Stimulated activated naive B cell treated with anti-CD40 and anti-IgM and Interleukin-4, amounts not matched to agents 10 μg/mL and 1 μg/mL and 100 μg/mL, for 72 hours (primary cell): ENCODE measurements at regions not wholly inside any gene's neighbourhood (a gene's known extent, or its start where the extent isn't known, plus 50 kb on each side); places are given as distances from the start of the nearest gene placed in this dataset.
"Not testable (repeated sequence)": the region's sequence is repeated elsewhere in the genome, so short reads cannot be mapped to it uniquely, and the experiment has no call there.

Experiments
- ATAC-seq, 2 donors: fragments of 150-1000 bp; cut with Tn5 transposase; replicated peaks; 2 replicates each; pipeline ENCODE4 v1.10.0; 2021; ENCODE audit warnings: moderate library complexity in 1 of 2
- DNase-seq: peaks from one replicate; pipeline ENCODE4 v3.0.0; 2021
- H3K27ac Mint-ChIP-seq: one replicate; pipeline ENCODE4 v1.8.0; 2022; ENCODE audit warnings: mild to moderate bottlenecking, mixed read lengths
- H3K27me3 Mint-ChIP-seq, 2 donors: one replicate each; pipeline ENCODE4 v1.8.0; 2022; ENCODE audit warnings: mixed read lengths in 2 of 2
- H3K36me3 Mint-ChIP-seq, 2 donors: one replicate each; pipeline ENCODE4 v1.8.0; 2022; ENCODE audit warnings: mixed read lengths in 2 of 2, mild to moderate bottlenecking in 1 of 2
- H3K4me1 Mint-ChIP-seq, 2 donors: one replicate each; pipeline ENCODE4 v1.8.0; 2022; ENCODE audit warnings: mixed read lengths in 2 of 2, mild to moderate bottlenecking in 1 of 2
- H3K4me3 Mint-ChIP-seq, 2 donors: one replicate each; pipeline ENCODE4 v1.8.0; 2022; ENCODE audit warnings: mild to moderate bottlenecking in 2 of 2, mixed read lengths in 2 of 2, moderate library complexity in 1 of 2
- H3K9me3 Mint-ChIP-seq, 2 donors: one replicate each; pipeline ENCODE4 v1.8.0; 2022; ENCODE audit warnings: mixed read lengths in 2 of 2, mild to moderate bottlenecking in 1 of 2

DNA sequence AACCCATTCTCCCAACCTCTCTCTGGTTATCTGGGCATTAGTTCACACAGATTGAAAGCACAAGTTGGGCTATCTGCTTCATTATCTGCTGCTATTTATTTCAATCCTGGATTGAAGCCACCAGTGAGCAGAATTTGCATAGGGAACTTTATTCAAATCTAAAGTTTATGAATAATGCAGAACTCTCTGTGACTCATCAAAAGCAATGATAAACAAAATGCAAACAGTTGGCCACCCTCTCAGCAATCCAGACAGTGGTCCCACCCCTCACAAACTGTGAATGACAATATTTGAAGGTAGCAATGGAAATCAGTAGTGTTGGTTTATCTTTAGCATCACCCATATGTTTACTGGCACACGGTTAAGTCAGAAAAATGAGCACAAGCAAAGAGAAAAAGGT lies 106.8 kb upstream of the TMEM178A start:
- Mint-ChIP-seq H3K27ac (no peak overlapping the region), H3K27me3 (no peaks in the 10 kb centered on the region), H3K9me3 (peaks cover 10 to 11% of the 10 kb centered on the region in 2 donors), H3K36me3 (peaks cover 3 to 6% of the 10 kb centered on the region in 2 donors), H3K4me3 (no peak overlapping the region), H3K4me1 (no peaks in the 10 kb centered on the region)
- DNase-seq (no peak), ATAC-seq (no peak)

DNA sequence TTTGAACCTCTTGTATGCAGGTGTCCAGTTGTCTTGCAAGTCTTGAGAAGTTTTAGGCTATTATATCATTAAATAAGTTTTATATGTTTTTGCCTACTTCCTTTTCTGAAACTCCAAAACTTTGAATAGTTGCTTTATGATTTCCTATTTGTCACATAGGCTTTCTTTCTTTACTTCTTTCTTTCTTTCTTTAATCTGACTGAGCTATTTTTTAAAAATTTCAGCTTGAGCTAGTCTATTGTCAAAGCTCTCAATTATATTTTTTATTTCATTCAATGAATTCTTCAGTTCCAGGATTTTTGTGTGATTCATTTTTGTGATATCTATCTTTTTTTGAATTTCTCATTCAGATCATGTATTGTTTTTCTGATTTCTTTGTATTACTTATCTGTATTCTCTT lies 102.1 kb upstream of the TMEM178A start:
- Mint-ChIP-seq H3K4me1 (no peaks in the 10 kb centered on the region), H3K36me3 (peaks cover 6 to 11% of the 10 kb centered on the region in 2 donors), H3K27me3 (no peaks in the 10 kb centered on the region), H3K9me3 (peaks cover 17 to 20% of the 10 kb centered on the region in 2 donors), H3K27ac (no peak overlapping the region), H3K4me3 (no peak overlapping the region)
- ATAC-seq (no peak), DNase-seq (no peak)

DNA sequence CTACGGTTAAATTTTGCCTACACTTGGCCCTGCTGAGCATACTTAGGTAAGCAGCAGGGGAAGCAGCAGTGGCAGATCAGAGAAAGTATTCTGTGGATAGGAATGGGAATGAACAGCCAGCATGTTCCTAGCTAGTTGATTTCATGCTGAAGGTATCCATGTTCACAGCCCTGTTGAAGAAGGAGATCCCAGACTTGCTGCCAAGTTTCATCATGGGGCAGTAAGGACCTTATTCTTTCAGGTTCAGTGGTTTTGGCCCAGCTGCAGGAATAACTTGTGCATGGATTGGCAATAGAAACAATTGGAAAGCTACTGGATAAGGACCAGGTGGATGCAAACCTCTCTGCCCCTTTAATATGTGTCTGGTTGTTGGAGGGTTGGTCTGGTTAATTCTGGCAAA lies 98.2 kb upstream of the TMEM178A start:
- DNase-seq = no peak
- Mint-ChIP-seq H3K4me3 (no peak overlapping the region), H3K27ac (no peak overlapping the region), H3K27me3 (no peaks in the 10 kb centered on the region), H3K36me3 (peaks cover 5 to 11% of the 10 kb centered on the region in 2 donors), H3K4me1 (no peaks in the 10 kb centered on the region), H3K9me3 (peaks cover 15 to 20% of the 10 kb centered on the region in 2 donors)
- ATAC-seq = no peak

DNA sequence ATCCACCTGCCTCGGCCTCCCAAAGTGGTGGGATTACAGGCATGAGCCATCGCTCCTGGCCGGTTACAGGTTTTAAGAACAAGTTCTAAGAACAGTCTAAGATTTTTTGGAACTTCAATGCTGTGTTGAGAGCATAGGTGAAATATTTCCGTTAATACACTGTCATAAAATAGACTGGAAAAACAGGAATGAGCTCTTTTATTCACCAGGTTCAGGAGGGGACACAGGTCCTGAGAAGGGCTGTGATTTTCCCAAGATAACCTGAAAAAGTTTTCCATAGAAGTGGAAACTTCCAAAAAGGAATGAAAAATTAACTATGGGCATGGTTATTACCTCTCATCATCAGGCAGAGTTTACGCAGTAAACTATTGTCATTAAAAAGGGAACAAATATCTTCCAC lies 97.6 kb upstream of the TMEM178A start:
- H3K27ac Mint-ChIP-seq = no peak overlapping the region
- H3K27me3 Mint-ChIP-seq = no peaks in the 10 kb centered on the region
- ATAC-seq (no peak), DNase-seq (no peak)
- peaks cover 3 to 5% of the 10 kb centered on the region in 2 donors for H3K36me3 Mint-ChIP-seq
- no peak overlapping the region for H3K4me3 Mint-ChIP-seq
- no peaks in the 10 kb centered on the region for H3K4me1 Mint-ChIP-seq
- peaks cover 11 to 16% of the 10 kb centered on the region in 2 donors for H3K9me3 Mint-ChIP-seq

DNA sequence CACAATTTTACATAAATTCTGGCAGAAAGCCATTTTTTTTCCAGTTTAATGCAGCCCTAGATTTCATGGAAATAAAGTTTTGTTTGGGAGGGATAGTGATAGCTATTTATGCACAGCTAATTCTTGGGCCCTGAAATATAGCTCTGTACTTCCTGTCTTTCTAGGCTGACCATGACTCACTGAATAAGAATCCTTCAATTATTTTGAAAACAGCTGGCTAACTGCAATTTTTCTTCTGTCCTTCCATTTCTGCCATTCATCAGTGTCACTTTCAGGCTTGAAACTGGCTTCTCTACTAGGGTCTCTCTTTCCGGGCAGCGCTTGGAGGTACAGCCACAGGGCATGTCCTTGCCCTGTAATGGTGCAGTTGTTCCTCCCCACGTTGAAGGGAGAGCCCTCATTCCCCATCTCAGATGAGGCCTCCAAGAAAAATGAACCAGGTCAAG lies 97.1 kb upstream of the TMEM178A start:
- Mint-ChIP-seq H3K4me3 (no peak overlapping the region), H3K27ac (no peak overlapping the region), H3K4me1 (no peaks in the 10 kb centered on the region), H3K9me3 (peaks cover 11 to 12% of the 10 kb centered on the region in 2 donors), H3K27me3 (no peaks in the 10 kb centered on the region), H3K36me3 (peaks cover 3 to 5% of the 10 kb centered on the region in 2 donors)
- no peak for ATAC-seq
- no peak for DNase-seq

DNA sequence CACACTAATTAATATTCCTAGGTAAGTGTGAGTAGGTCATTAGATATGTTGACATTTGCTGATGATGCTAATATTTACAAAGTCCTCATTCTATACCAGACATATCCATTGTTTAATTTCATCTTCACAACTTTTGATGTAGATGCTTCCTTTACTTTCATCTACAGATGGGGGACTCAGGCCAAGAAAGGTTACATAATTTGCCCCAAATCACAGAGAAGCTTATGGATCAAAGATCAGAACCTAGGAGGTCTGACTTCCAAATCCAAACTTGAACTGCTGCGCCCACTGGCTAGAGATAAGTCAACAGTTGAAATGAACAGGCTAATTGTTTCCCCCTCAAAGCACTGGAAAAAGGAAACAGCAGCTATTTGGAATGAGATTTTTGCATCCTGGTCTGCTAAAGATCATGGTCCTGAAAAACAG lies 95.6 kb upstream of the TMEM178A start:
- no peak overlapping the region for H3K4me3 Mint-ChIP-seq
- no peaks in the 10 kb centered on the region for H3K36me3 Mint-ChIP-seq
- no peaks in the 10 kb centered on the region for H3K4me1 Mint-ChIP-seq
- ATAC-seq (no peak), DNase-seq (no peak)
- H3K27me3 Mint-ChIP-seq = no peaks in the 10 kb centered on the region
- H3K9me3 Mint-ChIP-seq = peaks cover 0 to 4% of the 10 kb centered on the region in 2 donors
- no peak overlapping the region for H3K27ac Mint-ChIP-seq

DNA sequence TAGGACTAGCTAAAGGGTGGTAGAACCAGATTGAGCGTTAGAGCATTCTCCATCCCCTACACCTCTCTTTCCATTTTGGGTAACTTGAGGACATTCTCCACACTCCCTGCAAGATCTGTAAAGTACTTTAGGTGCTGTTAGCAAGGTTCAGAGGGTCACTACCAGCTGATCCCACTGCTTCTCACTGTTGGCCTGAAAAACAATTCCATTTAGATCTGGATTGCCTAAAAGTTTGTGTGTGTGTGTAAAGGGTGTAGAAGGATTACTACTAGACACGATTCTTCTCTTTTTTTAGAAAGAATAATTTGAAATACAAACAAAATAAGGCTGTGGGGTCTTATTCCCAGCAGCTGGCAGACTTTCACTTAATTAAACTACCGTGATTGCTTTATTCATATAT lies 95.1 kb upstream of the TMEM178A start:
- Mint-ChIP-seq H3K4me1 (no peaks in the 10 kb centered on the region), H3K27me3 (no peaks in the 10 kb centered on the region), H3K36me3 (no peaks in the 10 kb centered on the region), H3K9me3 (peaks cover 0 to 4% of the 10 kb centered on the region in 2 donors), H3K4me3 (no peak overlapping the region), H3K27ac (no peak overlapping the region)
- ATAC-seq (no peak), DNase-seq (no peak)

DNA sequence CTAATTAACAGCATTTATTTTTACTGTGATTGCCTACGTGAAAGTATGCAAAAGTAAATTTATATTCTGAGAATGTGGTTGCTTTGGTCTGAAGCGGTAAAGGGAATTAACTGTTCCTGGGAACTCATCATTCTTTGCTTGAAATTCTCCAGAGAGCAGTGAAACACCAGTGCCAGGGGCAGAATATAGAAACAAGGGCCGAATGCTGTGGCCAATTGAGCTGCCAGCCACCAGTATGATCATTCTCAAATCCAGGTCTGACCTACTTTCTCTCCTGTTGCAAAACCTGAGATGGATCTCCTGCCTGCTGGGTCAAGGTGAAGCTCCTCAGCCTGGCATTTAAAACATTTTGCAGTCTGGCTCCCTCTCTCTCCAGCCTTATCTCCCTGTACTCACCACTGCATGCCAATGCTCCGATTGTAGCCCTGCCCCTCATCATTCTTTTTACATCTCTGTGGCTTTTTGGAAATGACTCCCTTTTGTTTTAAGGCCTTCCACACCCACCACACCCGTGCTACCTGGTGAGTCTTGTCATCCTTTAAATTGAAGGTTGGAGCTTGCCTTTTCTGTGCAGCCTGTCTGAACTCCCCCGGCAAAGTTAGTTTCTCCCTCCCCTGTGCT lies 94.5 kb upstream of the TMEM178A start:
- H3K36me3 Mint-ChIP-seq = no peaks in the 10 kb centered on the region
- H3K4me3 Mint-ChIP-seq = no peak overlapping the region
- H3K27me3 Mint-ChIP-seq = no peaks in the 10 kb centered on the region
- DNase-seq (no peak), ATAC-seq (no peak)
- peaks cover 0 to 1% of the 10 kb centered on the region in 2 donors for H3K9me3 Mint-ChIP-seq
- no peaks in the 10 kb centered on the region for H3K4me1 Mint-ChIP-seq
- no peak overlapping the region for H3K27ac Mint-ChIP-seq

DNA sequence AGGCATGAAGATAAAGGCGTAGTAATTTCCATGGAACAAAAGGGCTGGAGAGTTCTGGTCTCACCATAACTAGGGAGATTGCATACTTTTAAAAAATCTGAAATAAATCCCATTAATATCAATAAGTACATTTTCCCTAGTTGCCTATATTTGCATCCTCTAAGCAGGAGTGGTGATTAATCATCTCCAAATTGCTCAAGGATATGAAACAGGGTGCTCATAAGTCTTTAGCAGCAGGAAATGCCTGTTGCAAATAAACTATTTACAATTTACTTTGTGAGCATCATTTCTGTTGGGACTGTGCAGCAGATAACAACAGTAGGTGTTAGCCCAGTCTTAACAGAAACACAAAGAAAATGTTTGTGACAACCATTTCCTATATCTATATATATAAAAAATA lies 92.4 kb upstream of the TMEM178A start:
- no peaks in the 10 kb centered on the region for H3K4me1 Mint-ChIP-seq
- H3K36me3 Mint-ChIP-seq = no peaks in the 10 kb centered on the region
- H3K27ac Mint-ChIP-seq = no peak overlapping the region
- H3K27me3 Mint-ChIP-seq = no peaks in the 10 kb centered on the region
- H3K4me3 Mint-ChIP-seq = no peak overlapping the region
- DNase-seq (no peak), ATAC-seq (no peak)
- peaks cover 0 to 4% of the 10 kb centered on the region in 2 donors for H3K9me3 Mint-ChIP-seq

DNA sequence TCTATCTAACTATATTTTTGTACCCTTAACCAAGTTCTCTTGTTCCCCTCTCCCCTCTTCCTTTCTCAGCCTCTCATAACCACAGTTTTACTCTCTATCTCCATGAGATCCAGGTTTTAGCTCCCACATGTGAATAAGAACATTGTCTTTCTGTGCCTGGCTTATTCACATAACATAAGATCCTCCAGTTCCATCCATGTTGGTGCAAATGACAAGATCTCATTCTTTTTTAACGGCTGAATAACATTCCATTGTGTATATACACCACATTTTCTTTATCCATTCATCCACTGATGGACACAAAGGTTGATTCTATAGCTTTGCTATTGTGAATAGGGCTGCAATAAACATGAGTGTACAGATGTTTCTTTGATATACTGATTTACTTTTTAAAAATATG lies 83.9 kb upstream of the TMEM178A start:
- Mint-ChIP-seq H3K4me3 (no peak overlapping the region), H3K4me1 (no peaks in the 10 kb centered on the region), H3K27ac (no peak overlapping the region), H3K36me3 (peaks cover 14 to 16% of the 10 kb centered on the region in 2 donors), H3K9me3 (peaks cover 14 to 17% of the 10 kb centered on the region in 2 donors), H3K27me3 (no peaks in the 10 kb centered on the region)
- DNase-seq (no peak), ATAC-seq (no peak)

DNA sequence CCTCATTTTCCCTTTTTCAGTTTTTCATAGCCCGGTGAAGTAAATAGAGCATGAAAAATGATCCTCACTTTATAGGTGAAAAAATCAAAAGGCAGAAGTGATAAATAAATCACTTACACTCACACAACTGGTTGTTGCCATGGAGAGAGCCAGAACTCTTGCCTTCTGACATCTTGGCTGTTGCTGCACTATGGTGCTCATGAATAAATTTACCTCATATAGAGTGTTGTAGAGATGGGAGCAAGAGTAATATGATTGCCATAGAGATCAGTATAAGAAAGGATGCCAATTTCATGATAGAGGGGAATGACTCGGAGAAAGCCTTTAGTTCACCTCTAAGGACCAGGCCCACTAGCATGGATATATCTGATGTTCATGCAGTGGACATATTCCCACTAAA lies 82.5 kb upstream of the TMEM178A start:
- no peak overlapping the region for H3K27ac Mint-ChIP-seq
- no peak for ATAC-seq
- no peaks in the 10 kb centered on the region for H3K4me1 Mint-ChIP-seq
- H3K9me3 Mint-ChIP-seq = peaks cover 12 to 20% of the 10 kb centered on the region in 2 donors
- no peak overlapping the region for H3K4me3 Mint-ChIP-seq
- no peak for DNase-seq
- H3K36me3 Mint-ChIP-seq = peaks cover 14 to 20% of the 10 kb centered on the region in 2 donors
- no peaks in the 10 kb centered on the region for H3K27me3 Mint-ChIP-seq

DNA sequence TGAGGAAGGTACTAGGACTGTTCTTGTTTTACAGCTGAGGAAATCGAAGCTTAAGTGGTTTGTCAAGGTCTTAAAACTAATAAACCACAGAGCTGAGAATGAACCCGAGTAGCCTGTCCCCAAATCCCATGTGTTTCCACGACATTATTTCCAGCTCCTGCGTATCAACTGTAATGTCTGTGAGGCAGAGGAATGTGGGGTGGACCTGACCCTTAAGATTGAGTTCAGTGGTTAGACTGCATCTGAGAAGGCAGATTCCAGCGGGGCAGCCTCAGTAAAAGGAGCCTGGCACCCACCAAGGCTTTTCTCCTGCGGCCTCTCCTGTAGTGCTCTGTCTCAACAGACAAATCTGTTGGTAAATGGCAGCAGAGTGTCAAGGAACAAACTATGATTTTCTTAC lies 81.9 kb upstream of the TMEM178A start:
- peaks cover 14 to 23% of the 10 kb centered on the region in 2 donors for H3K36me3 Mint-ChIP-seq
- peaks cover 12 to 20% of the 10 kb centered on the region in 2 donors for H3K9me3 Mint-ChIP-seq
- H3K4me1 Mint-ChIP-seq = no peaks in the 10 kb centered on the region
- DNase-seq (no peak), ATAC-seq (no peak)
- no peak overlapping the region for H3K27ac Mint-ChIP-seq
- no peak overlapping the region for H3K4me3 Mint-ChIP-seq
- H3K27me3 Mint-ChIP-seq = no peaks in the 10 kb centered on the region

DNA sequence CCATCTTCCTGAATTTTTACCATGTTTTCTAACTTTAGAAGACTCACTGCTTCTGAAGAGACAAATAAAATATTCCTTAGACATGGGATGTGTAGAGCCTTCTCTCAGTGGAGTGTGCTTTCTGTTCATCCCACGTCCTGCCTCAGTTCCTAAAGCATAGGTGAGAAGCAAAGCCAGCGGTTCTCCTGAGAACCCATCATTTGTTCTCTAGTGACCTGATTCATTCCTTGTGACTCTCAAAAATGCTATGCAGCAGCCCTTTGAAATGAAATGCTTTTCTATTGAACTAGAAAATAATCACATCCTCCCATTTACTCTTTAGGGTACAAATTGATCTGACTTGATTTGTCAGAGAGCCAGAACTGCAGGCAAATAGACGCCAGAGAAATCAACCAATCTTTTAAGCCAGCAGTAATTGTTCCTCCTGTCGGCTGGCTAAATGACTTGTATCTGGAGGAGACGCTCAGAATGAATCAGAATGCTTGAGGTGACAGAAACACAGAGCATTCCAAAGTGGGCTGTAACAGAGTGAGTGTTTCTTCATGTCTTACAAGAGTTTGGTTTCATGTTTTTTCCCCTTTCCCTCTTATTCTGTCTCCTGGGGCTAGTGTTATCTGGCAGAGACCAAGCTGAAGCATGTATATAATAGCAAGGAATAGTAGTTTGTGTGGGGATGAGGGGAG lies 81.3 kb upstream of the TMEM178A start:
- DNase-seq = no peak
- Mint-ChIP-seq H3K4me1 (no peaks in the 10 kb centered on the region), H3K9me3 (peaks cover 11 to 19% of the 10 kb centered on the region in 2 donors), H3K36me3 (peaks cover 13 to 22% of the 10 kb centered on the region in 2 donors), H3K27ac (no peak overlapping the region), H3K27me3 (no peaks in the 10 kb centered on the region), H3K4me3 (no peak overlapping the region)
- no peak for ATAC-seq

DNA sequence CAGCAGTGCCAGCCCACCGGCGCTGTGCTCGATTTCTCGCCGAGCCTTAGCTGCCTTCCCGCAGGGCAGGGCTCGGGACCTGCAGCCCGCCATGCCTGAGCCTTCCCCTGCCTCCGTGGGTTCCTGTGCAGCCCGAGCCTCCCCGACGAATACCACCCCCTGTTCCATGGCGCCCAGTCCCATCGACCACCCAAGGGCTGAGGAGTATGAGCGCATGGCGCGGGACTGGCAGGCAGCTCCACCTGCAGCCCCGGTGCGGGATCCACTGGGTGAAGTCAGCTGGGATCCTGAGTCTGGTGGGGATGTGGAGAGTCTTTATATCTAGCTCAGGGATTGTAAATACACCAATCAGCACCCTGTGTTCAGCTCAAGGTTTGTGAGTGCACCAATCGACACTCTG lies 80.2 kb upstream of the TMEM178A start:
- H3K9me3 Mint-ChIP-seq = peaks cover 7 to 15% of the 10 kb centered on the region in 2 donors
- not testable (repeated sequence) for H3K27ac Mint-ChIP-seq, H3K27me3 Mint-ChIP-seq, H3K4me1 Mint-ChIP-seq, ATAC-seq, DNase-seq, H3K4me3 Mint-ChIP-seq
- H3K36me3 Mint-ChIP-seq = peaks cover 8 to 18% of the 10 kb centered on the region in 2 donors

DNA sequence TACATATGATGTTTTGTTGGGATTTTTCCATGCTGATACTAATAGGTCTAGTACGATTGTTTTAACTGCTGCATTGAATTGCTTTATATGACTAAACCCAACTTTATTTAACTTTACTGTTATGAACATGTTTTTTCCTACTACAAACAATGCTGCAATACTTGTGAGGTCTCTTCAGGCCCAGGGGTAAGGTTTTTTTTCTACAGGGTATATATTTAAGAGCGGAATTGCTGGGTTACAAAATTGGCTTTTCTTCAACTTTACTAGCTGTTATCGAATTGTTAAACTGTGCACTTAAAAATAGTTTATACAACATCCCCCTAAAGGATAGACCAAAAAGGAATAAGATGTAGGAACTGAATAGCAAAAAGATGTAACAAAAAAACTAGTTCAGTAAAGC lies 78.5 kb upstream of the TMEM178A start:
- Mint-ChIP-seq H3K27ac (no peak overlapping the region), H3K9me3 (peaks cover 0 to 6% of the 10 kb centered on the region in 2 donors), H3K27me3 (no peaks in the 10 kb centered on the region), H3K36me3 (peaks cover 4 to 13% of the 10 kb centered on the region in 2 donors), H3K4me1 (no peaks in the 10 kb centered on the region), H3K4me3 (no peak overlapping the region)
- no peak for DNase-seq
- no peak for ATAC-seq
